WI38 (cell line): ENCODE measurements at regions not wholly inside any gene's neighbourhood (a gene's known extent, or its start where the extent isn't known, plus 50 kb on each side); places are given as distances from the start of the nearest gene placed in this dataset.

ENCODE experiments used
- H3K4me3 ChIP-seq: 2 replicates; pipeline ENCODE4 v1.5.1; 2011; ENCODE audit warnings: low read depth, mild to moderate bottlenecking, control low read depth, low read length
- CTCF ChIP-seq: IDR thresholded peaks from 2 replicates; pipeline ENCODE4 v1.5.1; 2012; ENCODE audit warnings: low read depth, mild to moderate bottlenecking, control low read depth, low read length

- no peak overlapping the region for H3K4me3 ChIP-seq
- no peak for TF ChIP-seq CTCF
Observed at GRCh38 chr13:90222758-90223157, 1124.7 kb upstream of the MIR17HG start.

- H3K4me3 ChIP-seq, result no peak overlapping the region
- TF ChIP-seq CTCF, result no peak
Observed at GRCh38 chr13:90230311-90230710, 1117.2 kb upstream of the MIR17HG start.

GRCh38 chr13:90232291-90232690, 1115.2 kb upstream of the MIR17HG start:
- no peak for TF ChIP-seq CTCF
- no peak overlapping the region for H3K4me3 ChIP-seq

- no peak for TF ChIP-seq CTCF
- no peak overlapping the region for H3K4me3 ChIP-seq
Observed at GRCh38 chr13:90233933-90234672, 1113.4 kb upstream of the MIR17HG start.

GRCh38 chr13:90237852-90238251, 1109.6 kb upstream of the MIR17HG start:
- no peak for TF ChIP-seq CTCF
- no peak overlapping the region for H3K4me3 ChIP-seq

GRCh38 chr13:90238413-90238812, 1109.1 kb upstream of the MIR17HG start:
- H3K4me3 ChIP-seq, result no peak overlapping the region
- TF ChIP-seq CTCF, result no peak

GRCh38 chr13:90239130-90239529, 1108.4 kb upstream of the MIR17HG start:
- TF ChIP-seq CTCF, result no peak
- no peak overlapping the region for H3K4me3 ChIP-seq
